T-helper 1 cell (primary cell): ENCODE measurements at regions not wholly inside any gene's neighbourhood (a gene's known extent, or its start where the extent isn't known, plus 50 kb on each side); places are given as distances from the start of the nearest gene placed in this dataset.

Source experiments
- DNase-seq, 5 donors: peaks; one replicate each; pipeline ENCODE4 v3.0.0-alpha.2; 2012 to 2020

- no peak for DNase-seq
Measured at GRCh38 chr2:23286031-23286757, 98.8 kb upstream of the KLHL29 start.

- DNase-seq, result no peak
Measured at GRCh38 chr2:23286758-23287704, 97.9 kb upstream of the KLHL29 start.

- DNase-seq, result no peak
Measured at GRCh38 chr2:23289671-23290070, 95.3 kb upstream of the KLHL29 start.

DNA sequence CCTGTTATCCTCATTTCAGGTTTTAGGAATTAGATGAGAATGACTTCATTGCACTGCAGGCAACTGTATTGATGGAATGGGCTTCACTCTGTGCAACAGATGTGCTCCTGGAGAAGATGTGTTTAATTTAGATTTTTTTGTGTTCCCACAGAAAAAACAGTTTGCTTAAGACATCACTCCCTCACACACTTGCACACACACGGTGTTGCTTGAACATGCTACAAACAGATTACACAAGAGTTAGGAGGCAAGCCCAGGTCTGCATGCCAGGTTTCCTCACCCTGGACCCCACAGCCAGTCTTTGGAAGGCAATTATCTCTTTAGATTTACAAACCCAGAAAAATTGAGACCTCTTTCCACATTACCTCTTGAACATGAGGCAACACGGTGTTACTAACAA is 93.7 kb upstream of the KLHL29 start:
- no peak for DNase-seq

- no peak for DNase-seq
Measured at GRCh38 chr2:23292024-23292423, 93.0 kb upstream of the KLHL29 start.

GRCh38 chr2:23293063-23293462 is 91.9 kb upstream of the KLHL29 start:
- DNase-seq, result no peak

GRCh38 chr2:23293731-23294130 is 91.2 kb upstream of the KLHL29 start:
- no peak for DNase-seq

DNA sequence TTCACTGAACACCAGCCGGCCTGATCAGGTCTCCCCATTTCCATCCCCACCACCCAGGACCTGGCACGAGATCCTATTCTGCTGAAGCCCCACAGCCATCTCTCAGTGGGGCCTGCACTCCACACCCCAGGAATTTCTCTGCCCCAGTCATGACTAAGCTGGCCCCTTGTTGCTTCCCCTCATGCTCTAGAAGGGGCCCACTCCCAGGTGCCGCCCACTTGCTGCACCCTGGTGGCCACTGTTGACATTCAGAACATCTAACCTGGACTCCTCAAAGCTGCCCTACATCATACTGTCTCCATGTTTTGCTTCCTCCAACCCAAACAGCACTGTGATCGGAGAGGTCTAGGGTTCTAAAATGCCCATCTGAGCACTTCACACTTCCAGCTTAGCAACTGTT is 90.7 kb upstream of the KLHL29 start:
- no peak for DNase-seq

GRCh38 chr2:23296691-23297090 is 88.3 kb upstream of the KLHL29 start:
- DNase-seq, result no peak

DNA sequence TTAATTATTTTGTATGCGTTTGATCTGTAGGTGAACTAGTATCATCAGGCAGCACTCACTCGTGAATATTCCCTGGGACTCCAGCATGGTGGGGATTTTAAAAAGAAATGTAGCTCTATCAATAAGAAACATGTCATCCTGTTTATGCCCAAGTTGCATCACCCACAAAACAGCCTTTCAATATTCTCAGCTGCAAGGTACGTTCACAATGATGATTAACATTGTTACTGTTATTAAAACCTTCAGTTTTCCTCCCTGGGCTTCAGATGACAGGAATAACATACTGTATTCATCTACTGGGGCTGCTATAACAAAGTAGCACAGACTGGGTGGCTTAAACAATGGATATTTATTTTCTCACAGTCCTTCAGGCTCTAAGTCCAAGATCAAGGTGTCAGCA is 87.9 kb upstream of the KLHL29 start:
- DNase-seq, result no peak

- no peak for DNase-seq
Measured at GRCh38 chr2:23298551-23298950, 86.4 kb upstream of the KLHL29 start.

DNA sequence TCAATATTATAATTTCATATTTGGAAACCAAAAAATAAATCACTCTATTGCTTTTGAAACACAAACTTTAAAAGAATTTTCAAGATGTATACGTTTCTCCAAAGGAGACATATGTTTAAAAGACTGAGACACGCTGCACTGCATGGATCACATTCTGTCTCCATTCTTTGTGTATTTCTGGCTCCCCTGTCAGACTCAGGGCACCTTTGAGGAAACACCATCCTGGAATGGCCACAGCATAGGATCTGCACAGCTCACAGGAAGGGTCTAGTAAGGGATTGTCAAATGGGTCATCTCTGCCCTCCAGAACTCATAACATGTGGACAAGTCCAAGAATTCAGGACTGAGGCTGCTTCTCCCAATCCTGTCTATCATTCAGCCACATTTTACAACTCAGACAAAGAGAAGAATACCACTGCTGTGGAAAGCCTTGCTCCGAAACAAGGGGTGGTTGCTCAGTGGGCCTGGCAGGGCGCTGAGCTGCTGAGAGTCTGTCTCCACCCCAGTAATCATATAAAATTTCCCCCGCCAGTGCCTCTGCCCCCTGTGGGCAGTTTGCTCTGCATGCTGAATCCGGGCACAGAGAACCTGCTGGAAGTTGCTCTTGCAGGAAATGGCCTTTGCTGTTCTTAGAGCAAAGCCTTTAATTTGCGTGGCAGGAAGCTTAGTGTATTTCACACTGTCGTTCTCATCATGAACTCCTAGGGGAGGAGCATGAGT is 85.3 kb upstream of the KLHL29 start:
- DNase-seq, result no peak

GRCh38 chr2:23301136-23301535 is 83.8 kb upstream of the KLHL29 start:
- DNase-seq, result no peak

- no peak for DNase-seq
Measured at GRCh38 chr2:23302591-23302990, 82.4 kb upstream of the KLHL29 start.

- DNase-seq, result no peak
Measured at GRCh38 chr2:23306401-23306800, 78.6 kb upstream of the KLHL29 start.

- DNase-seq, result no peak
Measured at GRCh38 chr2:23311186-23311585, 73.8 kb upstream of the KLHL29 start.

GRCh38 chr2:23312996-23313606 is 71.9 kb upstream of the KLHL29 start:
- peak in 1 of 5 donors; percentile 3 for DNase-seq

GRCh38 chr2:23314687-23315086 is 70.3 kb upstream of the KLHL29 start:
- DNase-seq, result no peak

DNA sequence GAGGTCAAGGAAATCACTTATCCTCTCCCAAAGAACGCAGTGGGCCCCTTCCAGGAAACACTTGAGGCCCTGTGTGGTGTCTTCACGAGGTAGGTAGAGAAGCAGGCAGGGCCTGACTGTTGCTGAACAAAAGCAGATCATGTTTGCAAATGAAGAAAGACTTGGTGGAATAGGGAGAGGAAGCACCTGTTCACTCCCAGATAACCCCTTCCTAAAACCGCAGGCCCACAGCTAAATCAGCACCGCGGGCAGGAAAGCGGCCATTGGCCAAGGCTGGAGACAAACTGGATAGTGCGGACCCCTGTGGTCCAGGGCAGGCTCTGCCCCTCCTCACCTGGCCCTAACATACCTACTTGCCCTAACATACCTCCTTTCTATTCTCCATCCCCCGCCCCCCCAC is 64.9 kb upstream of the KLHL29 start:
- DNase-seq, result no peak

DNA sequence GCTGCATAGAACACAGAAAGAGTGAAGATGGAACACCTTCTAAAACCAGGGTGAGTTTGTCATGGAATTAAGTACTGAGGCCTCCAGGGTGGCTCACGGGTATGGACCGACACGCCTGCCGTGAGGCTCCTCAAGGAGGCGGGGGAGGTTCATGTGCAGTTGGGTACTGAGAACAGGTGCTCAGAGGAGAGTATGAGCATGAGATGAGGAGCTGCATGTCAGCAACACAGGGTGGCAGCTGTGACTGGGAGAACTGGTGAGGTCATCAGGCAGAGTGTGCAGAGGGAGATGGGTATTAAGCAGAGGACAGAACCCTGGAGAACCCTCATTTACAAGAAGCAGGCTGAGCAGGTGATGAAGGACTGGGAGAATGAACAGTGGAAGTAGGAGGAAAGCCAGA is 63.2 kb upstream of the KLHL29 start:
- no peak for DNase-seq

DNA sequence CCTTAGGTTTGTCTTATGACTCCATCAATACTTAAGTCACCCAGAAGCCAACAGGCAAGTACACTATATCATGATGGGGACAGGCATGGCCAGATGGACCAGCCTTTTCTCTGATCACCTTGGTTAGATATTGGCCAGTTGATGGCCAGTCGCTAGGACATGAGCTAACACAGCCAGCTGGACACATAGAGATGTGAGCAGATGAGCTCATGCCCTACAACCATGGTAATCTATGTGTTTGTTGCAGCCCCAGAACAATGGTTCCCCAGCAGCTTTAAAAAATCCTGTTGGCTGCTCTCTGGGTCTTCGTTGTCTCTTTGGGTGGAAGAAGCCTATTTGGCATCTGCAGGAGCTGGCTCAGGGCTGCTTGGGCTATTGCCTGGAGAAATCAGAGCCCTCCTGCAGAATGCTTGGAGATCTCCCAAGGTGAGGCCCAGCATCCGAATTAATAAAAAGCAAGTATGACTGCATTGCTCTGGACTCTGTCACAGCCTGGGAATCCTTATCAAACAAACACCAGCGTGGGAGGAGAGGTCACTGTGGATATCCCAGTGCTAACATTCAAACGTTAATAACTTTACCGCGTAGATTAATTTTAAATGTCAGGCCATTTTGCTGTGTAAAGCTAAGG is 62.3 kb upstream of the KLHL29 start:
- no peak for DNase-seq

DNA sequence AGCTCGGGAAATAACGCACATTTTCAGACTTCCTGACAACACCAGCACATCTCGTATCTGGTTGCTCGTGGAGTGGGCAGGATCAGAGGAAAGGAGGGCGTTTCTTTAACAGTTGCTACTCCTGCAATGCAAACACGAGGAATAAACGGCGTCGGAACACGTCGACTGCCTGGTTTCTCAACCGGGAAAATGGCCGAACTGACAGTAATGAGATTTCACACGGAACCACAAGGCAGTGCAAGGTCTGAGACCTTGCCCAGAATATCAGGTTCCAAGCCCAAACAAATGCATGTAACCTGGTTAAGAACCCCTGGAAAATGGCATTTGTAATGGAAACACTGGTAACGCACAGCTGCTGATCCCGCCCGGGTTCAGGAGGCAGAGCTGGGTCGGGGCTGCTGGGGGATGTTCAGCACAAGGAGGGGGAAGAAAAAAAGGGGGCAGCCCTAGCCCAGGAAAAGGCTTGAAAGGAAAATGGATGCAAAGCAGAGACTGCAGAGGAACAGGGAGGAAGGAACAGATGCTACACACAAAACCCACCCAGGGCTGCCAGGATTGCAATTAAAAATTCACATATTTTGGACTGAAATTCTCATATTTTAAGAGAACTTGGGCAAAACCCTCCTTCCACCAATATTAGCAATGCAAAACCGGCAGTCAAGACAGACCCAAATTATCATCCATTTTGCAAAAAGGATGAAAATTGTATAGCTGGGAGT is 61.6 kb upstream of the KLHL29 start:
- DNase-seq, result no peak
